Inflammatory macrophage treated with lipopolysaccharide for 1 hour (primary cell): ENCODE measurements at regions not wholly inside any gene's neighbourhood (a gene's known extent, or its start where the extent isn't known, plus 50 kb on each side); places are given as distances from the start of the nearest gene placed in this dataset.
"Not testable (repeated sequence)": the region's sequence is repeated elsewhere in the genome, so short reads cannot be mapped to it uniquely, and the experiment has no call there.

Experiments used
- DNase-seq, 2 donors: peaks; one replicate each; pipeline ENCODE4 v3.0.0-alpha.2; 2020 to 2022

GRCh38 chr14:83162361-83162929 is 1628.8 kb upstream of the SEL1L start:
- DNase-seq: no peak

GRCh38 chr14:83163016-83163415 is 1629.4 kb upstream of the SEL1L start:
- DNase-seq: no peak

- DNase-seq: no peak
Measured at GRCh38 chr14:83164016-83164415, 1630.4 kb upstream of the SEL1L start.

- no peak for DNase-seq
Measured at GRCh38 chr14:83164591-83164990, 1630.9 kb upstream of the SEL1L start.

GRCh38 chr14:83170165-83170564 is 1636.5 kb upstream of the SEL1L start:
- no peak for DNase-seq

GRCh38 chr14:83171761-83172160 is 1638.1 kb upstream of the SEL1L start:
- DNase-seq: no peak

GRCh38 chr14:83172363-83172762 is 1638.7 kb upstream of the SEL1L start:
- DNase-seq: no peak

DNA sequence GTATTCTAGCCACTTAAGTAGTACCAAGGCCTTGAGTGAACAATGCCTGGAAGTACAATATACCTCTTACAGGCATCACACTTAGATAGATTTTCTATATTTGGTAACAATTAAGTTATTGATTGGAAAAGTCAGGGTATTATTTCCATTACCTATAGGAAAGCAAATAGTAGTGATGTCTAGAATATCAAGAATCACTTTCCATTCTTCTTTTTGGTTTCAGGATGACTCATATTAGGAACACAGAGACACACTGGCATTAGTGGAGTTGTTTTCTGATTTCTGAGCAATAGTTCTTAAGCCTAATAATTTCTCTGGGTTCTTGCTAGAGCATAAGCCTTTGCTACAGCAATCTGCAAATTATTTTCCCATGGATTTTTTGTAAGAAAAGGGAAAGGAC is 1640.0 kb upstream of the SEL1L start:
- no peak for DNase-seq

GRCh38 chr14:83184531-83184930 is 1650.9 kb upstream of the SEL1L start:
- no peak for DNase-seq

DNA sequence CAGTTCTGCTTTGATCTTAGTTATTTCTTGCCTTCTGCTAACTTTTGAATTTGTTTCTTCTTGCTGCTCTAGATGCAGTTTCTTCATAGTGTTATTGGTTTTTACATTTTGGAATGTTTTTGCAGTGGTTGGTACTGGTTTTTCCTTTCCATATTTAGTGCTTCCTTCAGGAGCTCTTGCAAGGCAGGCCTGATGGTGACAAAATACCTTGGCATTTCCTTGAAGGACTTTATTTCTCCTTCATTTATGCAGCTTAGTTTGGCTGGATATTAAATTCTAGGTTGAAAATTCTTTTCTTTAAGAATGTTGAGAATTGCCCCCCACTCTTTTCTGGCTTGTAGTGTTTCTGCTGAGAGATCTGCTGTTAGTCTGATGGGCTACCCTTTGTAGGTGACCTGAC is 1654.7 kb upstream of the SEL1L start:
- not testable (repeated sequence) for DNase-seq

DNA sequence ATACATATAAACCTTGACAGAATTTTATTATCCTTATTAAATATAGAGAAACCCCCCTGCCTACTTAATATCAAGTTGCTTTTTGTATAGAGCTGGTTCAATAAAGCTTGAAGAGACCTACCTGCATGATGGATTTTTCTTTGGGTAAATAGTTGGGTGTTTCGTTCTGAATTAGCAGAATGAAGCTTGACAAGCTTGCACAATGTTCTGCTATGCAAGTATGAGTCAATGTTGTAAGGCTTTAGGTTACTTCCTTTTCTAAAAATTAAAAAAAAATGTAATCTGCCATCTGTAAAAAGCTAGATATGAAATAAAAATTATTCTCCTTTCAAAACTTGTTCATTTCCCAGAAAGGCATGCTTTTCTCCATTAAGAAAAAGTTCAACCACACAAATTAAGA is 1662.6 kb upstream of the SEL1L start:
- DNase-seq: peak; percentile 16 to 17

DNA sequence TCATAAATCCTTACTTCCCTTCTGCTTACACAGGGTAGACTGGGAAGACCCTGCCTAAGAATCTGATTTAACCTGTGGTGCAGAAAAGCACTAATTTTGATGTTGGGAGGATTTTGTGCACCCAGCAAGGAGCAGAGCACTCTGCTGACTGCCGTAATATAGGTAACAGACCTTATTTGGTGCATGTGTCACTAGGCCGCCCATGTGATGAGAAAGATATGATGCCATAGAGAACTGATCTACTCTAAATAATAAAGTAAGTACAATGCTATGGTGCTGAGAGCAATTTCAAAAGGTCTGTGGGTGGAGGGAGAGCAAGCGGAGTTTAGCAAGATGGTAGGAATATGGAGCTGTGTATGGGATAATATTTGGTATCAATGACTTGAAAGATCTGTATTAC is 1663.6 kb upstream of the SEL1L start:
- DNase-seq: no peak

DNA sequence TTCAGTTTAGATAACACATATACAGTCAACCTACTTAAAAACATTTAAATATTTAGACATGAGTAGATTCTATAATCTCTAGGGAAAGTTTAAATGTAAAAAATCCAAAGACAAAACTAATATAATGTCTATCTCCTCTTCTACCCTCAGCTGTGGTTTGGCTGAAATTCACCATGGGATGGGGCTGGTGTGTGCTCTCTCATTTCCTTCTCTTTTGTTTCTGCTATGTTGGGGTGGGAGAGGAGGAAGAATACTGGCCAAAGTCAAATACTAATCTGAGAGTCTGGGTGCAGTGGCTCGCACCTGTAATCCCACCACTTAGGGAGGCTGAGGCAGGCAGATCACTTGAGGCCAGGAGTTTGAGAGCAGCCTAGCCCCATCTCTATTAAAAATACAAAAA is 1673.9 kb upstream of the SEL1L start:
- DNase-seq: no peak

- no peak for DNase-seq
Measured at GRCh38 chr14:83208341-83208740, 1674.7 kb upstream of the SEL1L start.

GRCh38 chr14:83217492-83217891 is 1683.8 kb upstream of the SEL1L start:
- DNase-seq: no peak

GRCh38 chr14:83247924-83248639 is 1714.4 kb upstream of the SEL1L start:
- no peak for DNase-seq

DNA sequence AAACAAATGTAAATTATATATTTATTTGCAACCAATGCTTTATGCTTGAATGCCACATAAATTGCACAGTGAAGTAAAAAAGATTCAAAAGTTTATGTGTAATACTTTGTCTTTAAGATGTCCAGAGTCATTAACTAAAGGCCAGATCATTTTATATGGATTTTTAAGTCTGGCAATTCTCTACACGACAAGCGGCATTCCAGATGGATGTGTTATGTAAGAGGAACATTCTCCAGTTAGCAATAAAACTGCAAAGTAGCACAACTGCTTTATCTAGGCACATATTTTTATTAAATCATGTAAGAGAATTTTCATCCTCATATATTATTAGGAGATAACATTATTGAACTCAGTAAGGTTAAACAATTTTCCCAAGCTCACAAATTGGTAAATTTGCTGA is 1717.7 kb upstream of the SEL1L start:
- no peak for DNase-seq

DNA sequence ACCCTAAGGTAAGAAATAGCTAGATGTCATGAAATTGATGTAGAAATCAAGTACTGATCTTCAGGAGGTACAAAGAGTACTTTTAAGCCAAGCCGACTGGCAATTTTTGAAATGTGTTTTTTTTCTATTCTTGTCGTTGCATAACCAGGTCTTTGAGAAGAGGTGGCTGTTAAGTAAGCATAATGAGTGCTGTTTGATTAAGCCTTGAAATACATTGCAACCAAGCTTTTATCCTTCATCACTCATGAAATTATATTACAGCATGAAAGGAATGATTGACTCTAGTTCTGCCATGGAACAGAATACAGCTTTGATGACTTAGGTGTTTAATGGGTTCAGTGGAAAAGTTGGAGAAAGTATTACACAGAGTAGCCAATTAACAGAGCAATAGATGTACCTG is 1720.2 kb upstream of the SEL1L start:
- DNase-seq: no peak

DNA sequence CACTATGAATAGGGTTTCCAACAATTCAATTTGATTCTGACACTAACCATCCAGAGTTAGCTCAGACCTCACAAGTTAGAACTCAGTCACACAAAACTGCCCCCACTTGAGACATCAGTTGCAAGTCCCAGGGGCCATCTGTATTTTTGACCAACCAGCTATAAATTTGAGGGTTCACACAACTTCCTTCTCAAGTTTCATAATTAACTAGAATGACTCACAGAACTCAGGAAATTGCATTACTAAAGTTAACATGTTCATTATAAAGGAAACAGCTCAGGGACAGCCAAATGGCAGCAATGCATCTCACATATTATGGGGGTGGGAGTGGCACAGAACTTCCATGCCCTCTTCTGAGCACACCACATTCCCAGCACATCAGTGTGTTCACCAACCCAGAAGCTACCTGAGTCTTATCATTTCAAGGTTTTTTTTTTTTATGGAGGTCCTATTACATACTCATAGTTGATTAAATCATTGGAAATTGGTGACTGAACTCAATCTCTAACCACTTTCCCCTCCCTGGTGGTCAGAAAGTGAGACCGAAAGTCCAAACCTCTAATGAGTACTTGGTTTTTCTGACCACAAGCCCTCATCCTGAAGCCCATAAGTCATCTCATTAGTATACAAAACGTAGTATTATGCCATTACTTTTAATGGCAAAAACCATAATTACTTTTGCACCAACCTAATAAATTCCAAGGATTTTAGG is 1721.5 kb upstream of the SEL1L start:
- peak; percentile 68 to 73 for DNase-seq

GRCh38 chr14:83255727-83256090 is 1722.1 kb upstream of the SEL1L start:
- DNase-seq: no peak

GRCh38 chr14:83257466-83258439 is 1724.1 kb upstream of the SEL1L start:
- DNase-seq: peak; percentile 43 to 48

- DNase-seq: peak; percentile 59 to 73
Measured at GRCh38 chr14:83260751-83261150, 1727.1 kb upstream of the SEL1L start.

DNA sequence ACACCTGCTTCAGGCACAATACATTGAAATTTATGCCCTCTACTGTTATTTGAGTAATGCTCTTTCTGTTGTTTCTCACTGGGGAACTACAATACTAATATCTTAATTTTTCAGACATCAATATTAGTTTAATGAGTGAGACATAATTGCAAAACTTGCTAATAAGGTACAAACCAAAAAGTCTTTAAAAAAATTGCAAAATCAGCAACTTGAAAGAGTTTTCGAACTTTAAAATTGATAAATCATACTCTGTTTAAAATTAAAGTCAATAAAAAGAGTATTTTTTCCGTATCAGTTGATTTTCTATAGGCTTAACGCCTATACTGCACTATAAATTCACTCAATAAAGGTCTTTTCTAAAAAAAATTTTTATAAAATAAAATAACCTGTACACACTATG is 1735.9 kb upstream of the SEL1L start:
- no peak for DNase-seq
